Loucy (cell line): ENCODE measurements at regions not wholly inside any gene's neighbourhood (a gene's known extent, or its start where the extent isn't known, plus 50 kb on each side); places are given as distances from the start of the nearest gene placed in this dataset.

Experiments used
- H2AFZ ChIP-seq: fragments of 200-600 bp; sonication (generic); 2 replicates; pipeline ENCODE4 v1.6.0; 2016; ENCODE audit warnings: antibody characterized with exemption, mild to moderate bottlenecking, low read length, moderate library complexity
- H3F3A ChIP-seq: fragments of 200-600 bp; 2 replicates; pipeline ENCODE4 v1.6.0; 2016; ENCODE audit warnings: antibody characterized with exemption, low read depth, mild to moderate bottlenecking
- H3K27me3 ChIP-seq: fragments of 200-600 bp; sonication (generic); 2 replicates; pipeline ENCODE4 v1.6.1; 2014; ENCODE audit warnings: low read length, mild to moderate bottlenecking; ENCODE audit not compliant: insufficient read depth, poor library complexity, severe bottlenecking
- H3K36me3 ChIP-seq: fragments of 200-600 bp; sonication (generic); 2 replicates; pipeline ENCODE4 v1.6.1; 2016; ENCODE audit warnings: low read length; ENCODE audit not compliant: insufficient read depth
- H3K4me1 ChIP-seq: fragments of 200-600 bp; sonication (generic); 2 replicates; pipeline ENCODE4 v1.5.1; 2014; ENCODE audit warnings: low read length, mild to moderate bottlenecking; ENCODE audit not compliant: insufficient read depth, poor library complexity, severe bottlenecking
- H3K4me2 ChIP-seq: fragments of 200-600 bp; sonication (generic); 2 replicates; pipeline ENCODE4 v1.6.0; 2014; ENCODE audit warnings: antibody characterized with exemption, low read length, low read depth, mild to moderate bottlenecking; ENCODE audit not compliant: poor library complexity, severe bottlenecking
- H3K4me3 ChIP-seq: fragments of 200-600 bp; sonication (generic); 2 replicates; pipeline ENCODE4 v1.5.1; 2014; ENCODE audit warnings: low read length, mild to moderate bottlenecking, mixed read lengths; ENCODE audit not compliant: poor library complexity, severe bottlenecking
- H3K79me2 ChIP-seq: fragments of 200-600 bp; sonication (generic); 2 replicates; pipeline ENCODE4 v1.6.1; 2014; ENCODE audit warnings: low read length; ENCODE audit not compliant: insufficient read depth
- H3K9ac ChIP-seq: fragments of 200-600 bp; sonication (generic); 2 replicates; pipeline ENCODE4 v1.6.0; 2014; ENCODE audit warnings: mild to moderate bottlenecking, low read depth, low read length, moderate library complexity; ENCODE audit not compliant: poor library complexity, severe bottlenecking
- H3K9me2 ChIP-seq: fragments of 200-600 bp; sonication (generic); replicated peaks from 2 replicates; pipeline ENCODE4 v1.6.1; 2016; ENCODE audit warnings: low read depth, low read length, mixed read lengths
- H3K9me3 ChIP-seq: fragments of 200-600 bp; sonication (generic); 2 replicates; pipeline ENCODE4 v1.6.1; 2014; ENCODE audit warnings: mild to moderate bottlenecking, antibody characterized with exemption, low read length, low read depth; ENCODE audit not compliant: insufficient read depth
- H4K20me1 ChIP-seq: fragments of 200-600 bp; sonication (generic); 2 replicates; pipeline ENCODE4 v1.6.0; 2014; ENCODE audit warnings: antibody characterized with exemption, low read length, mild to moderate bottlenecking; ENCODE audit not compliant: insufficient read depth, poor library complexity, severe bottlenecking
- CTCF ChIP-seq: fragments of 200-600 bp; sonication (generic); conservative IDR thresholded peaks from 2 replicates; pipeline ENCODE4 v1.5.1; 2014; ENCODE audit warnings: mild to moderate bottlenecking, antibody characterized with exemption, low read length
- EZH2phosphoT487 ChIP-seq: fragments of 200-600 bp; IDR thresholded peaks from 2 replicates; pipeline ENCODE4 v1.6.1; 2018; ENCODE audit warnings: antibody characterized with exemption, mild to moderate bottlenecking, moderate library complexity, borderline replicate concordance

GRCh38 chr21:16096988-16097387, 367.2 kb downstream of the USP25 start:
- Histone ChIP-seq H4K20me1 (no peaks in the 10 kb centered on the region), H3K9me3 (no peaks in the 10 kb centered on the region), H2AFZ (no peak overlapping the region), H3K27me3 (no peaks in the 10 kb centered on the region), H3K79me2 (no peaks in the 10 kb centered on the region), H3K4me1 (no peaks in the 10 kb centered on the region), H3F3A (no peaks in the 10 kb centered on the region), H3K9ac (no peak overlapping the region), H3K9me2 (no peaks in the 10 kb centered on the region), H3K4me2 (no peak overlapping the region), H3K4me3 (no peak overlapping the region), H3K36me3 (no peaks in the 10 kb centered on the region)
- TF ChIP-seq CTCF = no peak
- TF ChIP-seq EZH2phosphoT487 = no peak

- Histone ChIP-seq H3K9me3 (no peaks in the 10 kb centered on the region), H3K9ac (no peak overlapping the region), H3K4me2 (no peak overlapping the region), H3K27me3 (no peaks in the 10 kb centered on the region), H4K20me1 (no peaks in the 10 kb centered on the region), H3K4me1 (no peaks in the 10 kb centered on the region), H3K9me2 (no peaks in the 10 kb centered on the region), H3K79me2 (no peaks in the 10 kb centered on the region), H3K4me3 (no peak overlapping the region), H2AFZ (no peak overlapping the region), H3F3A (no peaks in the 10 kb centered on the region), H3K36me3 (no peaks in the 10 kb centered on the region)
- no peak for TF ChIP-seq EZH2phosphoT487
- TF ChIP-seq CTCF = no peak
Observed at GRCh38 chr21:16102113-16102512, 372.3 kb downstream of the USP25 start.

DNA sequence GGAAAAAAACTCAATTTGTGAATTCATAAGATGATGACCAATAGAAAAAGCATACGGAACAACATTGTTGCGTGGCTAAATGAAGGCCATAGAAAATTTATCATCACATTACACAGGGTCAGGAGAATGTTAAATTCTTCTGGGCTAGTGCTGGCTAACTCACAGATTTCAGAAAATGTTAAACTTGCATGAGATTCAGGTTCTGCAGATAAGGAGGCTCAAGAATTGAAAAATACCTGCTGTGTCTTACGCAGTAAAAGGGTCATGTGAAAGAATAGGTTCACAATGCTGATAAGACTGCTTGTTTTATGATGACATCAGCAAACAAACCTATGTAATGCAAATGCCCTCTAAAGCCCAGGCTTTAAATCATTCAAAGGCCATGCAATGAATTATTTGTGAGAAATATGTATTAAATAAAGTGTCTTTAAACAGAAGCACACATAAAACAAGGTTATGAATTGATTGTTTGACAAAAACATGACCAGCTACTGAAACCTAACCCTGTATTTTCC, 378.8 kb downstream of the USP25 start:
- Histone ChIP-seq H3K4me3 (no peak overlapping the region), H3K79me2 (no peaks in the 10 kb centered on the region), H3K9me2 (no peaks in the 10 kb centered on the region), H3K4me1 (no peaks in the 10 kb centered on the region), H3K36me3 (no peaks in the 10 kb centered on the region), H4K20me1 (no peaks in the 10 kb centered on the region), H3K9ac (no peak overlapping the region), H3F3A (no peaks in the 10 kb centered on the region), H3K4me2 (no peak overlapping the region), H2AFZ (no peak overlapping the region), H3K27me3 (no peaks in the 10 kb centered on the region), H3K9me3 (no peaks in the 10 kb centered on the region; the same call in 1 of the 2 replicates)
- TF ChIP-seq CTCF = no peak
- TF ChIP-seq EZH2phosphoT487 = no peak
